Thoracic aorta (tissue), 2 donors: ENCODE measurements at regions not wholly inside any gene's neighbourhood (a gene's known extent, or its start where the extent isn't known, plus 50 kb on each side); places are given as distances from the start of the nearest gene placed in this dataset.

Experiments used
- ATAC-seq: fragments of 150-250 bp; one replicate; pipeline ENCODE4 v1.8.0; 2017; ENCODE audit warnings: low read depth; ENCODE audit not compliant: insufficient number of reproducible peaks, low FRiP score
- DNase-seq: peaks from one replicate; pipeline ENCODE4 v3.0.0-alpha.2; 2020; ENCODE audit warnings: low spot score
- H3K27ac ChIP-seq, 2 donors: fragments of 200-600 bp; sonication (generic); 1 replicate in 1 of 2; 2 replicates in 1 of 2; pipeline ENCODE4 v1.5.1; 2016; ENCODE audit warnings: mild to moderate bottlenecking in 2 of 2, moderate library complexity in 2 of 2
- H3K27me3 ChIP-seq: fragments of 200-600 bp; sonication (generic); replicated peaks from 2 replicates; pipeline ENCODE4 v1.6.0; 2016; ENCODE audit warnings: mild to moderate bottlenecking; ENCODE audit not compliant: insufficient read depth
- H3K36me3 ChIP-seq: fragments of 200-600 bp; sonication (generic); one replicate; pipeline ENCODE4 v1.5.1; 2016
- H3K4me1 ChIP-seq, 2 donors: fragments of 200-600 bp; sonication (generic); 1 replicate in 1 of 2; 2 replicates in 1 of 2; pipeline versions ENCODE4 v1.5.1 to v1.6.0; 2016; ENCODE audit warnings: low read depth in 2 of 2, mild to moderate bottlenecking in 1 of 2; ENCODE audit not compliant: control insufficient read depth in 1 of 2
- H3K4me3 ChIP-seq: fragments of 200-600 bp; sonication (generic); 2 replicates; pipeline ENCODE4 v1.5.1; 2016; ENCODE audit warnings: mild to moderate bottlenecking
- H3K9me3 ChIP-seq: fragments of 200-600 bp; sonication (generic); 2 replicates; pipeline ENCODE4 v1.5.1; 2016
- CTCF ChIP-seq: fragments of 200-600 bp; sonication (generic); IDR thresholded peaks from one replicate; pipeline ENCODE4 v1.5.1; 2019; ENCODE audit warnings: antibody characterized with exemption

GRCh38 chr6:113287396-113287795, 569.7 kb upstream of the MARCKS start:
- no peak overlapping the region for H3K4me3 ChIP-seq
- H3K27me3 ChIP-seq = no peaks in the 10 kb centered on the region
- no peaks in the 10 kb centered on the region for H3K36me3 ChIP-seq
- H3K9me3 ChIP-seq = no peaks in the 10 kb centered on the region
- H3K27ac ChIP-seq = no peak overlapping the region
- no peak for DNase-seq
- no peak for ATAC-seq
- H3K4me1 ChIP-seq = no peaks in the 10 kb centered on the region
- TF ChIP-seq CTCF = no peak

DNA sequence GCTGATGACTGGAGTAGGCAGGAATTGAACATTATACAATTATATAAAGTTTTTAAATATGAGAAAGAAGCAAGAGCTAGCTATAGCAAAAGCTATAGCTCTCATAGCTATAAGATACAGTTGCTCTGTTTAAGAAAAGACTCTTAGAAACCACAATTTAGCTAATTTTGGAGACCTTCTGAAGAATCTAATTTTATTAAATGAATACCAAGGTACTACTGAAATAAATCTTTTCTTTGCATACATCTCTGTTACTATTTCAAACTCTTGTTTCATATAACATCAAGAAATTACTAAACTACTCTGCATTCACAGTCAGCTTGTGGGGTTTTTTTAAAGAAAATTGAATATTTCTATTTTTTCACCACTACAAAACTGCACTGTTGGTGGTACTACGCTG, 568.7 kb upstream of the MARCKS start:
- Histone ChIP-seq H3K4me3 (no peak overlapping the region), H3K27me3 (no peaks in the 10 kb centered on the region), H3K9me3 (no peaks in the 10 kb centered on the region), H3K4me1 (no peaks in the 10 kb centered on the region), H3K36me3 (no peaks in the 10 kb centered on the region), H3K27ac (no peak overlapping the region)
- DNase-seq (no peak), ATAC-seq (no peak)
- no peak for TF ChIP-seq CTCF

- no peak for TF ChIP-seq CTCF
- ATAC-seq = no peak
- no peak overlapping the region for H3K4me3 ChIP-seq
Observed at GRCh38 chr6:113289166-113289565, 568.0 kb upstream of the MARCKS start.

DNA sequence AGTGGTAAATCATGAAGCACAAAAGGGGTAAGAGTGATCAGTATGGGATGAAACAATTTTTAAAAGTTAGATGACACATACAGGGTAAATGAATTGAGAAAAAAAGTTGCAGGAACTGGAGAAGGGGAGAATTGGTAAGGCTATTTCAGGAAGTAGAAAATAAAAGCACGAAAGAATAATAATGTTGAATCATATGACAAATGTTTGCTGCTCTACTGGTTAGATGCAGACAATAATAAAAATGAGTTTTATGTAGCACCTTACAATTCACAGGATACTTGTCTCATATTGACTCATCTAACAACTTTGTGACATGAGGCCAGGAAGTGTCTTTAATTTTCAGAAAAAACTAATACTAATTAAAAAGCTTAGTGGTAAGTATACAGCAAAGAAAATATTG, 566.5 kb upstream of the MARCKS start:
- Histone ChIP-seq H3K4me1 (no peaks in the 10 kb centered on the region), H3K9me3 (no peaks in the 10 kb centered on the region), H3K36me3 (no peaks in the 10 kb centered on the region), H3K4me3 (no peak overlapping the region), H3K27ac (no peak overlapping the region), H3K27me3 (no peaks in the 10 kb centered on the region)
- DNase-seq = no peak
- ATAC-seq = no peak
- no peak for TF ChIP-seq CTCF

More at GRCh38 chr6:113289166-113289565, 568.0 kb upstream of the MARCKS start:
- no peak overlapping the region for H3K27ac ChIP-seq
- DNase-seq = no peak
- H3K9me3 ChIP-seq = no peaks in the 10 kb centered on the region
- H3K27me3 ChIP-seq = no peaks in the 10 kb centered on the region
- no peaks in the 10 kb centered on the region for H3K36me3 ChIP-seq
- H3K4me1 ChIP-seq = no peaks in the 10 kb centered on the region

DNA sequence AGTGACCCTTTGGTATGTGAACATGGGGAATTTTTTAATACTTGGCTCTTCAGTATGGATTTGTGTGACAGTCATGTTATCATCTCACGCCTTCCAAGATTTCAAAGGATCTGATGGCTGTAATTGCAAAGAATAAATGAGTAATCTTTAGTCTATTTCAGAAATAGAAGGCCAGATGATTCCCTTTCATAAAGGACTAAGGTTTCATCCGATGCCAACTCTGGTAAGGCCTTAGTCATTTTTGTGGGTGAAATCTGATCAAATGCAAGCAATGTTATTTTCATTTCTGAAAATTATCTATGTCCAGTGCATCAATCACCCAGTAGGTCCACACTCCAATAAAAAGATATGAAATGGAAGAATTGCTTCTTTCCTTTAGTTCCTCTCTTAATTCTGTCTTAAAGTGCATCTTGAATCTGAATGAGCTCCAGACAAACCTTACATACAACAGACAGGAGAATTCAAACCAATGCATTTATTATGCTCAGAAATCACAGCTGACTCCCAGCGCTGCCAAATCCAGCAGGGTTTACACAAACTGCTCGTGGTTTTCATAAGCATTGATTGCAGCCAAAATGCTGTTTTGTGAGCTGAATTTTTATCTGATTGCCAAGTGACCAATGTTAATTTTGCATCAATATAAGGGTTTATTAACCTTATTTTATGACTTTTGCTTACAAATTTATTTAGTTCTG, 565.2 kb upstream of the MARCKS start:
- no peak overlapping the region for H3K27ac ChIP-seq
- no peak overlapping the region for H3K4me3 ChIP-seq
- no peaks in the 10 kb centered on the region for H3K4me1 ChIP-seq
- DNase-seq (no peak), ATAC-seq (no peak)
- no peaks in the 10 kb centered on the region for H3K9me3 ChIP-seq
- no peak for TF ChIP-seq CTCF
- H3K27me3 ChIP-seq = no peaks in the 10 kb centered on the region
- H3K36me3 ChIP-seq = no peaks in the 10 kb centered on the region
